SK-N-SH treated with all-trans-retinoic acid at 6 μM for 48 hours (cell line): ENCODE measurements at regions not wholly inside any gene's neighbourhood (a gene's known extent, or its start where the extent isn't known, plus 50 kb on each side); places are given as distances from the start of the nearest gene placed in this dataset.

Experiments used
- ARNTL ChIP-seq: fragments of 450-650 bp; formaldehyde crosslinking; IDR thresholded peaks from 2 replicates; pipeline ENCODE4 v1.5.0; 2020; ENCODE audit warnings: low read depth, mild to moderate bottlenecking, moderate library complexity, borderline replicate concordance
- BACH2 ChIP-seq: fragments of 250-450 bp; sonication (Bioruptor Pico); IDR thresholded peaks from 2 replicates; pipeline ENCODE4 v1.9.0; 2021; ENCODE audit warnings: mild to moderate bottlenecking, borderline replicate concordance
- RARB ChIP-seq: fragments of 250-450 bp; sonication (Bioruptor Pico); IDR thresholded peaks from 2 replicates; pipeline ENCODE4 v1.8.0; 2021; ENCODE audit warnings: mild to moderate bottlenecking, moderate library complexity
- SNAI2 ChIP-seq: fragments of 250-450 bp; sonication (Bioruptor Pico); IDR thresholded peaks from 2 replicates; pipeline ENCODE4 v1.5.0; 2020; ENCODE audit warnings: mild to moderate bottlenecking, moderate library complexity
- ZFP3 ChIP-seq: fragments of 250-450 bp; sonication (Bioruptor Pico); IDR thresholded peaks from 2 replicates; pipeline ENCODE4 v1.5.0; 2020; ENCODE audit warnings: mild to moderate bottlenecking, moderate library complexity
- ZFP30 ChIP-seq: fragments of 450-650 bp; formaldehyde crosslinking; IDR thresholded peaks from 2 replicates; pipeline ENCODE4 v1.5.0; 2022; ENCODE audit warnings: mild to moderate bottlenecking, moderate library complexity
- TF ChIP-seq, protein P1 (sequence below): fragments of 250-450 bp; sonication (Bioruptor Pico); IDR thresholded peaks from 2 replicates; pipeline ENCODE4 v1.8.0; 2020; ENCODE audit warnings: mild to moderate bottlenecking, moderate library complexity, borderline replicate concordance

DNA sequence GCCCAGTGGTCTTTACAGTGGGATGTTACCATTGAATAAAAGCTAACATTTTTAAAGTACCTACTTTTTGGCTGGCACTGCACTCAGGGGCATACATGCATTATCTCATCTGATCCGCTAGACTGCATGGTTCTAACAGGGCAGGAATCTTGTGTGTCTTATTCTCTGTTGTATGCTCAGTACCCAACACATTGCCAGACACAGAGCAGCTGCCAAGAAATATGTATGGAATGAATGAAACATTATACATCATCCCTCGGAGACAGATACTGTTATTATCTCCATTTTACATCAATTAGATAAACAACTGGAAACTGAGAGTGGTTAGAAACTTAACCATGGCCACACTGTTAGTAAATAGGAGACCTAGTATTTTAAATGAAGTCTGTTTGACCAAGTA is 74.1 kb upstream of the CDH11 start:
- no peak for TF ChIP-seq BACH2 (CRISPR knock-in tag)
- no peak for TF ChIP-seq ZFP30
- no peak for TF ChIP-seq ARNTL (CRISPR knock-in tag)
- no peak for TF ChIP-seq RARB (CRISPR knock-in tag)
- no peak for TF ChIP-seq ZFP3 (CRISPR knock-in tag)
- TF ChIP-seq SNAI2 (CRISPR knock-in tag) = no peak
- TF ChIP-seq, protein P1, sequence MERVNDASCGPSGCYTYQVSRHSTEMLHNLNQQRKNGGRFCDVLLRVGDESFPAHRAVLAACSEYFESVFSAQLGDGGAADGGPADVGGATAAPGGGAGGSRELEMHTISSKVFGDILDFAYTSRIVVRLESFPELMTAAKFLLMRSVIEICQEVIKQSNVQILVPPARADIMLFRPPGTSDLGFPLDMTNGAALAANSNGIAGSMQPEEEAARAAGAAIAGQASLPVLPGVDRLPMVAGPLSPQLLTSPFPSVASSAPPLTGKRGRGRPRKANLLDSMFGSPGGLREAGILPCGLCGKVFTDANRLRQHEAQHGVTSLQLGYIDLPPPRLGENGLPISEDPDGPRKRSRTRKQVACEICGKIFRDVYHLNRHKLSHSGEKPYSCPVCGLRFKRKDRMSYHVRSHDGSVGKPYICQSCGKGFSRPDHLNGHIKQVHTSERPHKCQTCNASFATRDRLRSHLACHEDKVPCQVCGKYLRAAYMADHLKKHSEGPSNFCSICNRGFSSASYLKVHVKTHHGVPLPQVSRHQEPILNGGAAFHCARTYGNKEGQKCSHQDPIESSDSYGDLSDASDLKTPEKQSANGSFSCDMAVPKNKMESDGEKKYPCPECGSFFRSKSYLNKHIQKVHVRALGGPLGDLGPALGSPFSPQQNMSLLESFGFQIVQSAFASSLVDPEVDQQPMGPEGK = no peak
